ENCODE measurements at regions not wholly inside any gene's neighbourhood (a gene's known extent, or its start where the extent isn't known, plus 50 kb on each side); places are given as distances from the start of the nearest gene placed in this dataset.

DNA sequence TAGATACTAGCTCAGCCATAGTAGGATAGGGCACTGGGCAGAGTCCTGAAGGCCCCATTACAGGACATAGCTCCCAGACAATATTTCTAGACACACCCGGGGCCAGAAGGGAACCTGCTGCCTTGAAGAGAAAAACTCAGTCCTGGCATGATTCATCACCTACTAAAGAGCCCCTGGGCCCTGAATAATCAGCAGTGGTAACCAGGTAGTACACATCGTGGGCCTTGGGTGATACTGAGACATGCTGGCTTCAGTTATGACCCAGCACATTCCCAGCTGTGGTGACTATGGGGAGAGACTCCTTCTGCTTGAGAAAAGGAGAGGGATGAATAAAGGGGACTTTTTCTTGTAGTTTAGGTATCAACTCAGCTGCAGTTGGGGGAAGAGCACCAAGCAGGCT lies 104.3 kb upstream of the STK26 start:
- TF ChIP-seq, protein P1, sequence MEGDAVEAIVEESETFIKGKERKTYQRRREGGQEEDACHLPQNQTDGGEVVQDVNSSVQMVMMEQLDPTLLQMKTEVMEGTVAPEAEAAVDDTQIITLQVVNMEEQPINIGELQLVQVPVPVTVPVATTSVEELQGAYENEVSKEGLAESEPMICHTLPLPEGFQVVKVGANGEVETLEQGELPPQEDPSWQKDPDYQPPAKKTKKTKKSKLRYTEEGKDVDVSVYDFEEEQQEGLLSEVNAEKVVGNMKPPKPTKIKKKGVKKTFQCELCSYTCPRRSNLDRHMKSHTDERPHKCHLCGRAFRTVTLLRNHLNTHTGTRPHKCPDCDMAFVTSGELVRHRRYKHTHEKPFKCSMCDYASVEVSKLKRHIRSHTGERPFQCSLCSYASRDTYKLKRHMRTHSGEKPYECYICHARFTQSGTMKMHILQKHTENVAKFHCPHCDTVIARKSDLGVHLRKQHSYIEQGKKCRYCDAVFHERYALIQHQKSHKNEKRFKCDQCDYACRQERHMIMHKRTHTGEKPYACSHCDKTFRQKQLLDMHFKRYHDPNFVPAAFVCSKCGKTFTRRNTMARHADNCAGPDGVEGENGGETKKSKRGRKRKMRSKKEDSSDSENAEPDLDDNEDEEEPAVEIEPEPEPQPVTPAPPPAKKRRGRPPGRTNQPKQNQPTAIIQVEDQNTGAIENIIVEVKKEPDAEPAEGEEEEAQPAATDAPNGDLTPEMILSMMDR (IDR thresholded peaks at IDR 0.05) = no peak
- TF ChIP-seq POLR2A (IDR thresholded peaks at IDR 0.05) = no peak
